ENCODE measurements at regions not wholly inside any gene's neighbourhood (a gene's known extent, or its start where the extent isn't known, plus 50 kb on each side); places are given as distances from the start of the nearest gene placed in this dataset.
"Not testable (repeated sequence)": the region's sequence is repeated elsewhere in the genome, so short reads cannot be mapped to it uniquely, and the experiment has no call there.

GRCh38 chr2:236917164-236917563, 168.5 kb upstream of the COPS8 start:
- no peak for DNase-seq

- DNase-seq: no peak
These were observed 167.1 kb upstream of the COPS8 start for GRCh38 chr2:236918545-236918944.

- DNase-seq: no peak
These were observed 166.5 kb upstream of the COPS8 start for GRCh38 chr2:236919209-236919608.

GRCh38 chr2:236919801-236920379, 165.8 kb upstream of the COPS8 start:
- not testable (repeated sequence) for DNase-seq

- DNase-seq: no peak
These were observed 163.6 kb upstream of the COPS8 start for GRCh38 chr2:236922061-236922460.

- no peak for DNase-seq
These were observed 157.2 kb upstream of the COPS8 start for GRCh38 chr2:236928380-236929037.

GRCh38 chr2:236932831-236933361, 152.8 kb upstream of the COPS8 start:
- DNase-seq: no peak

- DNase-seq: no peak
These were observed 151.5 kb upstream of the COPS8 start for GRCh38 chr2:236934166-236934565.

GRCh38 chr2:236934656-236935055, 151.0 kb upstream of the COPS8 start:
- DNase-seq: no peak

GRCh38 chr2:236935083-236935482, 150.6 kb upstream of the COPS8 start:
- no peak for DNase-seq

GRCh38 chr2:236935631-236936445, 149.9 kb upstream of the COPS8 start:
- no peak for DNase-seq

GRCh38 chr2:236936446-236936940, 149.2 kb upstream of the COPS8 start:
- no peak for DNase-seq

GRCh38 chr2:236938126-236938525, 147.6 kb upstream of the COPS8 start:
- no peak for DNase-seq

GRCh38 chr2:236939271-236939670, 146.4 kb upstream of the COPS8 start:
- DNase-seq: no peak

GRCh38 chr2:236939721-236940231, 145.9 kb upstream of the COPS8 start:
- no peak for DNase-seq

GRCh38 chr2:236940497-236940896, 145.2 kb upstream of the COPS8 start:
- no peak for DNase-seq

- no peak for DNase-seq
These were observed 144.7 kb upstream of the COPS8 start for GRCh38 chr2:236940916-236941520.

- DNase-seq: no peak
These were observed 144.1 kb upstream of the COPS8 start for GRCh38 chr2:236941551-236941950.

GRCh38 chr2:236942554-236942953, 143.1 kb upstream of the COPS8 start:
- no peak for DNase-seq

GRCh38 chr2:236943068-236943467, 142.6 kb upstream of the COPS8 start:
- DNase-seq: no peak

- no peak for DNase-seq
These were observed 141.7 kb upstream of the COPS8 start for GRCh38 chr2:236943841-236944513.

Data from hypothalamus (tissue), 51 donors.